ENCODE measurements at regions not wholly inside any gene's neighbourhood (a gene's known extent, or its start where the extent isn't known, plus 50 kb on each side); places are given as distances from the start of the nearest gene placed in this dataset.
"Not testable (repeated sequence)": the region's sequence is repeated elsewhere in the genome, so short reads cannot be mapped to it uniquely, and the experiment has no call there.

GRCh38 chr9:135173066-135173465 is 85.6 kb downstream of the OLFM1 start:
- Histone ChIP-seq H3K9me3 (ENCODE audit: low read depth, low read length) (no peaks in the 10 kb centered on the region), H2AFZ (ENCODE audit: low read length) (no peak overlapping the region), H3K4me1 (ENCODE audit: insufficient read depth, low read length) (no peaks in the 10 kb centered on the region), H3K27ac (ENCODE audit: low read depth, low read length) (no peak overlapping the region), H3K36me3 (ENCODE audit: insufficient read depth, low read length) (no peaks in the 10 kb centered on the region), H3K4me3 (ENCODE audit: insufficient read depth, low read length) (no peak overlapping the region), H3K79me2 (ENCODE audit: insufficient read depth, low read length) (no peaks in the 10 kb centered on the region), H4K20me1 (ENCODE audit: insufficient read depth, low read length) (no peaks in the 10 kb centered on the region), H3K4me2 (ENCODE audit: insufficient read depth, low read length) (no peak overlapping the region), H3K27me3 (ENCODE audit: insufficient read depth, low read length) (no peaks in the 10 kb centered on the region)
- TF ChIP-seq CTCF (IDR thresholded peaks at IDR 0.05; ENCODE audit: extremely low read depth, low read depth, low read length): no peak
- DNase-seq (ENCODE audit: insufficient read length, low spot score, missing footprints): no peak

- Histone ChIP-seq H3K4me3 (ENCODE audit: insufficient read depth, low read length) (no peak overlapping the region), H3K27me3 (ENCODE audit: insufficient read depth, low read length) (no peaks in the 10 kb centered on the region), H2AFZ (ENCODE audit: low read length) (no peak overlapping the region), H3K4me1 (ENCODE audit: insufficient read depth, low read length) (no peaks in the 10 kb centered on the region), H4K20me1 (ENCODE audit: insufficient read depth, low read length) (no peaks in the 10 kb centered on the region), H3K27ac (ENCODE audit: low read depth, low read length) (no peak overlapping the region), H3K36me3 (ENCODE audit: insufficient read depth, low read length) (no peaks in the 10 kb centered on the region), H3K9me3 (ENCODE audit: low read depth, low read length) (no peaks in the 10 kb centered on the region), H3K4me2 (ENCODE audit: insufficient read depth, low read length) (no peak overlapping the region), H3K79me2 (ENCODE audit: insufficient read depth, low read length) (no peaks in the 10 kb centered on the region)
- TF ChIP-seq CTCF (IDR thresholded peaks at IDR 0.05; ENCODE audit: extremely low read depth, low read depth, low read length): no peak
- no peak for DNase-seq (ENCODE audit: insufficient read length, low spot score, missing footprints)
Observed at GRCh38 chr9:135174248-135174647, 86.8 kb downstream of the OLFM1 start.

GRCh38 chr9:135174981-135175380 is 87.5 kb downstream of the OLFM1 start:
- no peak overlapping the region for H3K27ac ChIP-seq (ENCODE audit: low read depth, low read length)
- H3K4me1 ChIP-seq (ENCODE audit: insufficient read depth, low read length): no peaks in the 10 kb centered on the region
- H3K9me3 ChIP-seq (ENCODE audit: low read depth, low read length): no peaks in the 10 kb centered on the region
- H3K79me2 ChIP-seq (ENCODE audit: insufficient read depth, low read length): no peaks in the 10 kb centered on the region
- no peak overlapping the region for H3K4me2 ChIP-seq (ENCODE audit: insufficient read depth, low read length)
- H3K4me3 ChIP-seq (ENCODE audit: insufficient read depth, low read length): no peak overlapping the region
- no peaks in the 10 kb centered on the region for H4K20me1 ChIP-seq (ENCODE audit: insufficient read depth, low read length)
- H3K36me3 ChIP-seq (ENCODE audit: insufficient read depth, low read length): no peaks in the 10 kb centered on the region
- TF ChIP-seq CTCF (IDR thresholded peaks at IDR 0.05; ENCODE audit: extremely low read depth, low read depth, low read length): no peak
- no peaks in the 10 kb centered on the region for H3K27me3 ChIP-seq (ENCODE audit: insufficient read depth, low read length)
- H2AFZ ChIP-seq (ENCODE audit: low read length): no peak overlapping the region
- DNase-seq (ENCODE audit: insufficient read length, low spot score, missing footprints): no peak

GRCh38 chr9:135176284-135176683 is 88.8 kb downstream of the OLFM1 start:
- Histone ChIP-seq H3K4me2 (ENCODE audit: insufficient read depth, low read length) (no peak overlapping the region), H3K27ac (ENCODE audit: low read depth, low read length) (no peak overlapping the region), H3K4me1 (ENCODE audit: insufficient read depth, low read length) (no peaks in the 10 kb centered on the region), H2AFZ (ENCODE audit: low read length) (no peak overlapping the region), H4K20me1 (ENCODE audit: insufficient read depth, low read length) (no peaks in the 10 kb centered on the region), H3K4me3 (ENCODE audit: insufficient read depth, low read length) (no peak overlapping the region), H3K36me3 (ENCODE audit: insufficient read depth, low read length) (no peaks in the 10 kb centered on the region), H3K9me3 (ENCODE audit: low read depth, low read length) (no peaks in the 10 kb centered on the region), H3K27me3 (ENCODE audit: insufficient read depth, low read length) (no peaks in the 10 kb centered on the region), H3K79me2 (ENCODE audit: insufficient read depth, low read length) (no peaks in the 10 kb centered on the region)
- DNase-seq (ENCODE audit: insufficient read length, low spot score, missing footprints): no peak
- TF ChIP-seq CTCF (IDR thresholded peaks at IDR 0.05; ENCODE audit: extremely low read depth, low read depth, low read length): no peak

- H3K4me2 ChIP-seq (ENCODE audit: insufficient read depth, low read length); H3K4me3 ChIP-seq (ENCODE audit: insufficient read depth, low read length); DNase-seq (ENCODE audit: insufficient read length, low spot score, missing footprints); H3K27ac ChIP-seq (ENCODE audit: low read depth, low read length); H3K79me2 ChIP-seq (ENCODE audit: insufficient read depth, low read length); H4K20me1 ChIP-seq (ENCODE audit: insufficient read depth, low read length); H2AFZ ChIP-seq (ENCODE audit: low read length); H3K4me1 ChIP-seq (ENCODE audit: insufficient read depth, low read length); H3K27me3 ChIP-seq (ENCODE audit: insufficient read depth, low read length); H3K36me3 ChIP-seq (ENCODE audit: insufficient read depth, low read length); H3K9me3 ChIP-seq (ENCODE audit: low read depth, low read length): not testable (repeated sequence)
Observed at GRCh38 chr9:135177562-135177961, 90.1 kb downstream of the OLFM1 start.
